HEK293 (cell line): ENCODE measurements at regions not wholly inside any gene's neighbourhood (a gene's known extent, or its start where the extent isn't known, plus 50 kb on each side); places are given as distances from the start of the nearest gene placed in this dataset.

ENCODE experiments used
- CTCF ChIA-PET: fragments of 350-600 bp; formaldehyde crosslinking; extraction: SDS; loops from one replicate; lab custom pipeline; 2021; ENCODE audit warnings: antibody characterized with exemption; lab: Yijun Ruan, JAX
- POLR2A ChIA-PET: fragments of 300-600 bp; formaldehyde crosslinking; extraction: SDS; loops from one replicate; lab custom pipeline; 2020; ENCODE audit warnings: antibody characterized with exemption, inconsistent platforms; lab: Yijun Ruan, JAX
- H3K27ac ChIP-seq: fragments of 200-500 bp; sonication (Bioruptor generic); 2 replicates; pipeline ENCODE4 v1.5.1; 2014; ENCODE audit warnings: low read depth, low read length, control low read depth, inconsistent platforms; ENCODE audit errors: extremely low read depth
- H3K36me3 ChIP-seq, 2 experiments: fragments of 200-500 bp in 1 of 2; sonication (Bioruptor generic) in 1 of 2; 1 replicate in 1 of 2; 2 replicates in 1 of 2; pipeline ENCODE4 v1.5.1; 2014 to 2017; ENCODE audit warnings: inconsistent platforms in 2 of 2, low read length in 2 of 2; ENCODE audit not compliant: control insufficient read depth in 2 of 2, insufficient read depth in 1 of 2
- H3K4me1 ChIP-seq: fragments of 200-500 bp; sonication (Bioruptor generic); 2 replicates; pipeline ENCODE4 v1.5.1; 2014; ENCODE audit warnings: mild to moderate bottlenecking, low read length, inconsistent platforms; ENCODE audit not compliant: control insufficient read depth, insufficient read depth
- H3K4me3 ChIP-seq: 2 replicates; pipeline ENCODE4 v1.5.1; 2011; ENCODE audit warnings: low read depth, mild to moderate bottlenecking, control low read depth, low read length, moderate library complexity
- H3K9me3 ChIP-seq: fragments of 200-500 bp; sonication (Bioruptor generic); 2 replicates; pipeline ENCODE4 v1.5.1; 2014; ENCODE audit warnings: low read depth, low read length, inconsistent platforms; ENCODE audit not compliant: control insufficient read depth, insufficient read depth
- BCL11B ChIP-seq: fragments of 450-650 bp; formaldehyde crosslinking; IDR thresholded peaks from 2 replicates; pipeline ENCODE4 v1.5.1; 2016; ENCODE audit warnings: low read depth, missing biosample characterization, missing genetic modification characterization
- ELK4 ChIP-seq: IDR thresholded peaks from 2 replicates; pipeline ENCODE4 v1.6.1; 2011; ENCODE audit warnings: mild to moderate bottlenecking, low read depth, low read length, borderline replicate concordance
- HOXA7 ChIP-seq: sonication (generic); formaldehyde crosslinking; IDR thresholded peaks from 2 replicates; pipeline ENCODE4 v1.8.1; 2022; ENCODE audit warnings: missing genetic modification reagents, borderline replicate concordance
- HOXC10 ChIP-seq: sonication (generic); formaldehyde crosslinking; IDR thresholded peaks from 2 replicates; pipeline ENCODE4 v1.8.1; 2023; ENCODE audit warnings: mild to moderate bottlenecking, missing genetic modification reagents
- HOXD13 ChIP-seq: sonication (generic); formaldehyde crosslinking; IDR thresholded peaks from 2 replicates; pipeline ENCODE4 v1.8.0; 2022; ENCODE audit warnings: missing genetic modification reagents, borderline replicate concordance
- KLF10 ChIP-seq: fragments of 450-650 bp; IDR thresholded peaks from 2 replicates; pipeline ENCODE4 v1.5.1; 2018; ENCODE audit warnings: missing biosample characterization, mild to moderate bottlenecking, missing genetic modification characterization
- KLF16 ChIP-seq: fragments of 450-650 bp; formaldehyde crosslinking; IDR thresholded peaks from 2 replicates; pipeline ENCODE4 v1.5.1; 2017; ENCODE audit warnings: missing biosample characterization, missing genetic modification characterization
- KLF8 ChIP-seq: fragments of 450-650 bp; formaldehyde crosslinking; IDR thresholded peaks from 2 replicates; pipeline ENCODE4 v1.5.1; 2016; ENCODE audit warnings: missing biosample characterization, missing genetic modification characterization
- PRDM10 ChIP-seq: fragments of 450-650 bp; formaldehyde crosslinking; IDR thresholded peaks from 2 replicates; pipeline ENCODE4 v1.5.1; 2016; ENCODE audit warnings: missing biosample characterization, missing genetic modification characterization
- TSHZ1 ChIP-seq: fragments of 450-650 bp; formaldehyde crosslinking; IDR thresholded peaks from 2 replicates; pipeline ENCODE4 v1.5.1; 2016; ENCODE audit warnings: missing biosample characterization, missing genetic modification characterization, borderline replicate concordance
- ZNF112 ChIP-seq: fragments of 450-650 bp; formaldehyde crosslinking; IDR thresholded peaks from 2 replicates; pipeline ENCODE4 v1.5.0; 2017; ENCODE audit warnings: missing biosample characterization, missing genetic modification characterization
- ZNF155 ChIP-seq: fragments of 450-650 bp; formaldehyde crosslinking; IDR thresholded peaks from 2 replicates; pipeline ENCODE4 v1.5.1; 2016; ENCODE audit warnings: missing biosample characterization, missing genetic modification characterization
- ZNF169 ChIP-seq: fragments of 450-650 bp; formaldehyde crosslinking; IDR thresholded peaks from 2 replicates; pipeline ENCODE4 v1.5.1; 2016; ENCODE audit warnings: missing biosample characterization, missing genetic modification characterization
- ZNF175 ChIP-seq: fragments of 450-650 bp; formaldehyde crosslinking; IDR thresholded peaks from 2 replicates; pipeline ENCODE4 v1.5.1; 2016; ENCODE audit warnings: missing biosample characterization, missing genetic modification characterization
- ZNF26 ChIP-seq: fragments of 450-650 bp; formaldehyde crosslinking; IDR thresholded peaks from 2 replicates; pipeline ENCODE4 v1.5.1; 2016; ENCODE audit warnings: missing biosample characterization, missing genetic modification characterization
- ZNF366 ChIP-seq: fragments of 450-650 bp; formaldehyde crosslinking; conservative IDR thresholded peaks from 2 replicates; pipeline ENCODE4 v1.5.1; 2016; ENCODE audit warnings: missing biosample characterization, missing genetic modification characterization
- ZNF391 ChIP-seq: fragments of 450-650 bp; formaldehyde crosslinking; IDR thresholded peaks from 2 replicates; pipeline ENCODE4 v1.5.1; 2016; ENCODE audit warnings: low read depth, missing biosample characterization, missing genetic modification characterization, borderline replicate concordance
- ZNF416 ChIP-seq: fragments of 450-650 bp; formaldehyde crosslinking; IDR thresholded peaks from 2 replicates; pipeline ENCODE4 v1.5.1; 2016; ENCODE audit warnings: missing biosample characterization, missing genetic modification characterization
- ZNF558 ChIP-seq: fragments of 450-650 bp; formaldehyde crosslinking; IDR thresholded peaks from 2 replicates; pipeline ENCODE4 v1.5.1; 2016; ENCODE audit warnings: missing biosample characterization, missing genetic modification characterization
- ZNF747 ChIP-seq: fragments of 450-650 bp; formaldehyde crosslinking; IDR thresholded peaks from 2 replicates; pipeline ENCODE4 v1.5.1; 2016; ENCODE audit warnings: missing biosample characterization, missing genetic modification characterization
- ZNF76 ChIP-seq: fragments of 450-650 bp; formaldehyde crosslinking; IDR thresholded peaks from 2 replicates; pipeline ENCODE4; 2016; ENCODE audit warnings: low read depth, missing biosample characterization, missing genetic modification characterization, borderline replicate concordance
- ZSCAN30 ChIP-seq: fragments of 450-650 bp; IDR thresholded peaks from 2 replicates; pipeline ENCODE4 v1.5.1; 2018; ENCODE audit warnings: missing biosample characterization, mild to moderate bottlenecking, missing genetic modification characterization, moderate library complexity

GRCh38 chr7:41326616-41327015 lies 376.3 kb downstream of the INHBA start (continued):
- TF ChIP-seq ELK4 (no peak), ZNF112 (tag by site-specific recombination) (no peak), BCL11B (tag by site-specific recombination) (no peak), ZNF155 (tag by site-specific recombination) (no peak), ZNF169 (tag by site-specific recombination) (no peak)

- TF ChIP-seq ZNF175 (tag by site-specific recombination) = no peak
- TF ChIP-seq KLF16 = no peak
- TF ChIP-seq KLF10 (tag by site-specific recombination) = no peak
- no peak for TF ChIP-seq ZNF747
- TF ChIP-seq TSHZ1 (tag by site-specific recombination) = no peak
- TF ChIP-seq ZNF169 (tag by site-specific recombination) = no peak
- TF ChIP-seq HOXC10 (CRISPR knock-in tag) = no peak
- no peak for TF ChIP-seq ZSCAN30 (tag by site-specific recombination)
- no peak for TF ChIP-seq ZNF558 (tag by site-specific recombination)
- TF ChIP-seq KLF8 = no peak
- TF ChIP-seq PRDM10 (tag by site-specific recombination) = no peak
- TF ChIP-seq ZNF26 = no peak
- no peak for TF ChIP-seq ZNF391 (tag by site-specific recombination)
- no peak for TF ChIP-seq ZNF76 (tag by site-specific recombination)
- TF ChIP-seq ZNF416 = no peak
- no peak for TF ChIP-seq HOXD13 (CRISPR knock-in tag)
- no peak for TF ChIP-seq HOXA7 (CRISPR knock-in tag)
- no peak for TF ChIP-seq ZNF366 (tag by site-specific recombination)
- TF ChIP-seq, all 188 proteins: peak for 0
- no peaks in the 10 kb centered on the region for H3K36me3 ChIP-seq
- H3K9me3 ChIP-seq = no peaks in the 10 kb centered on the region
- POLR2A ChIA-PET = no interaction called here
- CTCF ChIA-PET = no interaction called here
- no peak overlapping the region for H3K4me3 ChIP-seq
- H3K27ac ChIP-seq = no peak overlapping the region
- no peaks in the 10 kb centered on the region for H3K4me1 ChIP-seq
These were observed 379.1 kb downstream of the INHBA start for GRCh38 chr7:41323806-41324205.
